ENCODE measurements at regions not wholly inside any gene's neighbourhood (a gene's known extent, or its start where the extent isn't known, plus 50 kb on each side); places are given as distances from the start of the nearest gene placed in this dataset.
"Not testable (repeated sequence)": the region's sequence is repeated elsewhere in the genome, so short reads cannot be mapped to it uniquely, and the experiment has no call there.

- DNase-seq (ENCODE audit: low spot score) = no peak
Observed at GRCh38 chr1:187716160-187716559, 887.4 kb downstream of the PLA2G4A start.

- DNase-seq (ENCODE audit: low spot score) = no peak
Observed at GRCh38 chr1:187718527-187718926, 889.8 kb downstream of the PLA2G4A start.

GRCh38 chr1:187721216-187721615 lies 892.5 kb downstream of the PLA2G4A start:
- no peak for DNase-seq (ENCODE audit: low spot score)

- DNase-seq (ENCODE audit: low spot score) = no peak
Observed at GRCh38 chr1:187725216-187725615, 896.5 kb downstream of the PLA2G4A start.

- no peak for DNase-seq (ENCODE audit: low spot score)
Observed at GRCh38 chr1:187733232-187733631, 904.5 kb downstream of the PLA2G4A start.

GRCh38 chr1:187734427-187734826 lies 905.7 kb downstream of the PLA2G4A start:
- no peak for DNase-seq (ENCODE audit: low spot score)

GRCh38 chr1:187744665-187745064 lies 915.9 kb downstream of the PLA2G4A start:
- no peak for DNase-seq (ENCODE audit: low spot score)

GRCh38 chr1:187755536-187755935 lies 926.8 kb downstream of the PLA2G4A start:
- DNase-seq (ENCODE audit: low spot score) = no peak

GRCh38 chr1:187756684-187757083 lies 927.9 kb downstream of the PLA2G4A start:
- DNase-seq (ENCODE audit: low spot score) = not testable (repeated sequence)

GRCh38 chr1:187759825-187760333 lies 931.1 kb downstream of the PLA2G4A start:
- DNase-seq (ENCODE audit: low spot score) = no peak

GRCh38 chr1:187762118-187762517 lies 933.4 kb downstream of the PLA2G4A start:
- no peak for DNase-seq (ENCODE audit: low spot score)

GRCh38 chr1:187763465-187763864 lies 934.7 kb downstream of the PLA2G4A start:
- DNase-seq (ENCODE audit: low spot score) = no peak

- no peak for DNase-seq (ENCODE audit: low spot score)
Observed at GRCh38 chr1:187763976-187764375, 935.2 kb downstream of the PLA2G4A start.

- no peak for DNase-seq (ENCODE audit: low spot score)
Observed at GRCh38 chr1:187771396-187771795, 942.6 kb downstream of the PLA2G4A start.

GRCh38 chr1:187773168-187773567 lies 944.4 kb downstream of the PLA2G4A start:
- DNase-seq (ENCODE audit: low spot score) = no peak

- DNase-seq (ENCODE audit: low spot score) = no peak
Observed at GRCh38 chr1:187787736-187788135, 959.0 kb downstream of the PLA2G4A start.

GRCh38 chr1:187788718-187789117 lies 960.0 kb downstream of the PLA2G4A start:
- DNase-seq (ENCODE audit: low spot score) = no peak

- no peak for DNase-seq (ENCODE audit: low spot score)
Observed at GRCh38 chr1:187790724-187791123, 962.0 kb downstream of the PLA2G4A start.

- no peak for DNase-seq (ENCODE audit: low spot score)
Observed at GRCh38 chr1:187794561-187794960, 965.8 kb downstream of the PLA2G4A start.

GRCh38 chr1:187809549-187809948 lies 980.8 kb downstream of the PLA2G4A start:
- DNase-seq (ENCODE audit: low spot score) = no peak

- no peak for DNase-seq (ENCODE audit: low spot score)
Observed at GRCh38 chr1:187816646-187817045, 987.9 kb downstream of the PLA2G4A start.

GRCh38 chr1:187817782-187818181 lies 989.0 kb downstream of the PLA2G4A start:
- no peak for DNase-seq (ENCODE audit: low spot score)

GRCh38 chr1:187819086-187819485 lies 990.3 kb downstream of the PLA2G4A start:
- no peak for DNase-seq (ENCODE audit: low spot score)

- DNase-seq (ENCODE audit: low spot score) = no peak
Observed at GRCh38 chr1:187836557-187836956, 1007.8 kb downstream of the PLA2G4A start.

GRCh38 chr1:187837787-187838186 lies 1009.0 kb downstream of the PLA2G4A start:
- no peak for DNase-seq (ENCODE audit: low spot score)
